HEK293 (cell line): ENCODE measurements at regions not wholly inside any gene's neighbourhood (a gene's known extent, or its start where the extent isn't known, plus 50 kb on each side); places are given as distances from the start of the nearest gene placed in this dataset.

Source experiments
- CTCF ChIA-PET: fragments of 350-600 bp; formaldehyde crosslinking; extraction: SDS; loops from one replicate; lab custom pipeline; 2021; ENCODE audit warnings: antibody characterized with exemption; lab: Yijun Ruan, JAX
- POLR2A ChIA-PET: fragments of 300-600 bp; formaldehyde crosslinking; extraction: SDS; loops from one replicate; lab custom pipeline; 2020; ENCODE audit warnings: antibody characterized with exemption, inconsistent platforms; lab: Yijun Ruan, JAX
- H3K27ac ChIP-seq: fragments of 200-500 bp; sonication (Bioruptor generic); 2 replicates; pipeline ENCODE4 v1.5.1; 2014; ENCODE audit warnings: low read depth, low read length, control low read depth, inconsistent platforms; ENCODE audit errors: extremely low read depth
- H3K36me3 ChIP-seq, 2 experiments: fragments of 200-500 bp in 1 of 2; sonication (Bioruptor generic) in 1 of 2; 1 replicate in 1 of 2; 2 replicates in 1 of 2; pipeline ENCODE4 v1.5.1; 2014 to 2017; ENCODE audit warnings: inconsistent platforms in 2 of 2, low read length in 2 of 2; ENCODE audit not compliant: control insufficient read depth in 2 of 2, insufficient read depth in 1 of 2
- H3K4me1 ChIP-seq: fragments of 200-500 bp; sonication (Bioruptor generic); 2 replicates; pipeline ENCODE4 v1.5.1; 2014; ENCODE audit warnings: mild to moderate bottlenecking, low read length, inconsistent platforms; ENCODE audit not compliant: control insufficient read depth, insufficient read depth
- H3K4me3 ChIP-seq: 2 replicates; pipeline ENCODE4 v1.5.1; 2011; ENCODE audit warnings: low read depth, mild to moderate bottlenecking, control low read depth, low read length, moderate library complexity
- H3K9me3 ChIP-seq: fragments of 200-500 bp; sonication (Bioruptor generic); 2 replicates; pipeline ENCODE4 v1.5.1; 2014; ENCODE audit warnings: low read depth, low read length, inconsistent platforms; ENCODE audit not compliant: control insufficient read depth, insufficient read depth
- FEZF1 ChIP-seq: fragments of 450-650 bp; formaldehyde crosslinking; IDR thresholded peaks from 2 replicates; pipeline ENCODE4 v1.5.1; 2016; ENCODE audit warnings: missing biosample characterization, missing genetic modification characterization
- GFI1B ChIP-seq: fragments of 450-650 bp; formaldehyde crosslinking; IDR thresholded peaks from 2 replicates; pipeline ENCODE4 v1.5.1; 2016; ENCODE audit warnings: missing biosample characterization, missing genetic modification characterization
- GLI2 ChIP-seq: fragments of 450-650 bp; formaldehyde crosslinking; IDR thresholded peaks from 2 replicates; pipeline ENCODE4; 2017; ENCODE audit warnings: missing biosample characterization, missing genetic modification characterization, low read depth, borderline replicate concordance
- KLF7 ChIP-seq: fragments of 450-650 bp; formaldehyde crosslinking; IDR thresholded peaks from 2 replicates; pipeline ENCODE4 v1.5.1; 2016; ENCODE audit warnings: missing biosample characterization, missing genetic modification characterization, borderline replicate concordance
- KLF9 ChIP-seq: fragments of 450-650 bp; formaldehyde crosslinking; IDR thresholded peaks from 2 replicates; pipeline ENCODE4 v1.5.1; 2016; ENCODE audit warnings: missing biosample characterization, missing genetic modification characterization, low read depth
- RBAK ChIP-seq: fragments of 450-650 bp; formaldehyde crosslinking; IDR thresholded peaks from 2 replicates; pipeline ENCODE4 v1.5.1; 2016; ENCODE audit warnings: missing biosample characterization, missing genetic modification characterization
- SCRT1 ChIP-seq: fragments of 450-650 bp; formaldehyde crosslinking; IDR thresholded peaks from 2 replicates; pipeline ENCODE4 v1.5.1; 2016; ENCODE audit warnings: missing biosample characterization, missing genetic modification characterization, borderline replicate concordance
- SCRT2 ChIP-seq: fragments of 450-650 bp; formaldehyde crosslinking; IDR thresholded peaks from 2 replicates; pipeline ENCODE4 v1.5.1; 2016; ENCODE audit warnings: missing biosample characterization, missing genetic modification characterization
- SETDB1 ChIP-seq: IDR thresholded peaks from one replicate; pipeline ENCODE4 v1.6.1; 2017; ENCODE audit warnings: mild to moderate bottlenecking, low read length, moderate library complexity, mixed read lengths; ENCODE audit not compliant: insufficient read length
- TRIM28 ChIP-seq: IDR thresholded peaks from 2 replicates; pipeline ENCODE4 v1.6.1; 2011; ENCODE audit warnings: low read length, control low read depth, borderline replicate concordance
- ZFP69B ChIP-seq: fragments of 450-650 bp; formaldehyde crosslinking; IDR thresholded peaks from 2 replicates; pipeline ENCODE4 v1.5.1; 2016; ENCODE audit warnings: missing biosample characterization, missing genetic modification characterization
- ZNF121 ChIP-seq: fragments of 450-650 bp; formaldehyde crosslinking; IDR thresholded peaks from 2 replicates; pipeline ENCODE4 v1.5.1; 2016; ENCODE audit warnings: missing biosample characterization, missing genetic modification characterization
- ZNF16 ChIP-seq: fragments of 450-650 bp; formaldehyde crosslinking; IDR thresholded peaks from 2 replicates; pipeline ENCODE4 v1.5.1; 2016; ENCODE audit warnings: low read depth, missing biosample characterization, missing genetic modification characterization
- ZNF354C ChIP-seq: fragments of 450-650 bp; formaldehyde crosslinking; IDR thresholded peaks from 2 replicates; pipeline ENCODE4 v1.5.1; 2016; ENCODE audit warnings: missing biosample characterization, missing genetic modification characterization, low read depth, borderline replicate concordance
- ZNF366 ChIP-seq: fragments of 450-650 bp; formaldehyde crosslinking; conservative IDR thresholded peaks from 2 replicates; pipeline ENCODE4 v1.5.1; 2016; ENCODE audit warnings: missing biosample characterization, missing genetic modification characterization
- ZNF404 ChIP-seq: fragments of 450-650 bp; formaldehyde crosslinking; IDR thresholded peaks from 2 replicates; pipeline ENCODE4 v1.5.1; 2017; ENCODE audit warnings: missing biosample characterization, missing genetic modification characterization
- ZNF473 ChIP-seq: fragments of 450-650 bp; formaldehyde crosslinking; IDR thresholded peaks from 2 replicates; pipeline ENCODE4 v1.5.1; 2017; ENCODE audit warnings: missing biosample characterization, missing genetic modification characterization
- ZNF555 ChIP-seq: fragments of 450-650 bp; formaldehyde crosslinking; conservative IDR thresholded peaks from 2 replicates; pipeline ENCODE4 v1.5.1; 2017; ENCODE audit warnings: missing biosample characterization, mild to moderate bottlenecking, missing genetic modification characterization, inconsistent platforms
- ZNF629 ChIP-seq: fragments of 450-650 bp; formaldehyde crosslinking; IDR thresholded peaks from 2 replicates; pipeline ENCODE4 v1.5.1; 2017; ENCODE audit warnings: missing biosample characterization, missing genetic modification characterization
- ZNF776 ChIP-seq: fragments of 450-650 bp; formaldehyde crosslinking; IDR thresholded peaks from 2 replicates; pipeline ENCODE4 v1.5.0; 2017; ENCODE audit warnings: missing biosample characterization, missing genetic modification characterization, borderline replicate concordance
- TF ChIP-seq, protein P1 (sequence below): fragments of 450-650 bp; formaldehyde crosslinking; IDR thresholded peaks from 2 replicates; pipeline ENCODE4 v1.5.1; 2016; ENCODE audit warnings: missing biosample characterization, missing genetic modification characterization
- TF ChIP-seq, protein P2 (sequence below): fragments of 450-650 bp; formaldehyde crosslinking; IDR thresholded peaks from 2 replicates; pipeline ENCODE4 v1.5.1; 2016; ENCODE audit warnings: missing biosample characterization, missing genetic modification characterization
- TF ChIP-seq, protein P3 (sequence below): fragments of 450-650 bp; formaldehyde crosslinking; IDR thresholded peaks from 2 replicates; pipeline ENCODE4 v1.5.1; 2016; ENCODE audit warnings: missing biosample characterization, missing genetic modification characterization

DNA sequence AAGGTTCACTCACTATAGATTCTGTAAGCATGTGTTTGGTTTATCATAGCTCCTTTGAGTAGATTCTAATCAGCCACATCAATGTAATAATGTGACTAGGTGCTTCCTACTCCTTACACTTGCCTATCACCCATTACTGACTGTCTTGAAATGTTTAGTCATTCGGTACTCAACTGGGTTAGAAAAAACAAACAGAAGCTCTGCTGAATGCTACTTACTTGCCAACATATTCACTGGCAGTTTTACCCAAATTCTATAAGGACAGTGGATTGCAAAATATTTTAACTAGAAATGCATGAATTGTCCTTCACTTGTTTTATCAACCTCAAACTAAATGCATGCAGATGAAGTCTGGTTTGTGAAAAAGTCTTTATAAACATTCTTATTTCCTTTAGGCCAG is 352.1 kb upstream of the ALCAM start:
- POLR2A ChIA-PET = no interaction called here
- TF ChIP-seq SCRT2 (tag by site-specific recombination) = no peak
- TF ChIP-seq KLF9 = no peak
- TF ChIP-seq SETDB1 = no peak
- no peak for TF ChIP-seq KLF7 (tag by site-specific recombination)
- no peaks in the 10 kb centered on the region for H3K9me3 ChIP-seq
- no peaks in the 10 kb centered on the region for H3K4me1 ChIP-seq
- H3K27ac ChIP-seq = no peak overlapping the region
- H3K36me3 ChIP-seq = no peaks in the 10 kb centered on the region
- CTCF ChIA-PET = interaction anchor here (0.6 to 0.9 kb wide), 2 partner anchors 52 to 356 kb away, joined by 3 to 4 read pairs; no protein-coding TSS in a partner anchor
- no peak overlapping the region for H3K4me3 ChIP-seq

DNA sequence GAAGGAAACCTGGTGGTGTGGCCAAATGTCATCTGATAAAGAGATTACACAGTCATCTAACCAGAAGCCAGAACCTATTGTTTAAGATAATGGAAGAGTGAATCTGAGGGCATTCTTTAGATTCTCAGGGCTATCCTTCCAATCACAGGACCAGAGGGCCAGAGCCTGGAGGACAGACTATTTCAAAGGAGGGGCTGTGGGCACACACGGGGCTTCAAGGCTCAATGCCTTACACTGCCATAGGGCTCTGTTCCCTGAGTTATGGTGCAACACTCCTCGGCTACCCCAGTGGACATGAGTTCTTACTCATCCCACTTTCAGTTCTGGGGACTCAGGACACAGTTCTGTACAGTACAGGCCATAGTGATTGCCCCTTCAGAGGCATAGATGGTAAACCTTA is 343.9 kb upstream of the ALCAM start:
- POLR2A ChIA-PET = no interaction called here
- H3K36me3 ChIP-seq = no peaks in the 10 kb centered on the region
- CTCF ChIA-PET = no interaction called here
- TF ChIP-seq ZNF354C (tag by site-specific recombination) (no peak), GLI2 (no peak), ZNF473 (tag by site-specific recombination) (no peak)
- TF ChIP-seq, protein P1, sequence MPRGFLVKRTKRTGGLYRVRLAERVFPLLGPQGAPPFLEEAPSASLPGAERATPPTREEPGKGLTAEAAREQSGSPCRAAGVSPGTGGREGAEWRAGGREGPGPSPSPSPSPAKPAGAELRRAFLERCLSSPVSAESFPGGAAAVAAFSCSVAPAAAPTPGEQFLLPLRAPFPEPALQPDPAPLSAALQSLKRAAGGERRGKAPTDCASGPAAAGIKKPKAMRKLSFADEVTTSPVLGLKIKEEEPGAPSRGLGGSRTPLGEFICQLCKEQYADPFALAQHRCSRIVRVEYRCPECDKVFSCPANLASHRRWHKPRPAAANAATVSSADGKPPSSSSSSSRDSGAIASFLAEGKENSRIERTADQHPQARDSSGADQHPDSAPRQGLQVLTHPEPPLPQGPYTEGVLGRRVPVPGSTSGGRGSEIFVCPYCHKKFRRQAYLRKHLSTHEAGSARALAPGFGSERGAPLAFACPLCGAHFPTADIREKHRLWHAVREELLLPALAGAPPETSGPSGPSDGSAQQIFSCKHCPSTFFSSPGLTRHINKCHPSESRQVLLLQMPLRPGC (tag by site-specific recombination) = no peak
- TF ChIP-seq, all 188 proteins: peak for 0
- Histone ChIP-seq H3K27ac (no peak overlapping the region), H3K9me3 (no peaks in the 10 kb centered on the region), H3K4me1 (no peaks in the 10 kb centered on the region), H3K4me3 (no peak overlapping the region)

DNA sequence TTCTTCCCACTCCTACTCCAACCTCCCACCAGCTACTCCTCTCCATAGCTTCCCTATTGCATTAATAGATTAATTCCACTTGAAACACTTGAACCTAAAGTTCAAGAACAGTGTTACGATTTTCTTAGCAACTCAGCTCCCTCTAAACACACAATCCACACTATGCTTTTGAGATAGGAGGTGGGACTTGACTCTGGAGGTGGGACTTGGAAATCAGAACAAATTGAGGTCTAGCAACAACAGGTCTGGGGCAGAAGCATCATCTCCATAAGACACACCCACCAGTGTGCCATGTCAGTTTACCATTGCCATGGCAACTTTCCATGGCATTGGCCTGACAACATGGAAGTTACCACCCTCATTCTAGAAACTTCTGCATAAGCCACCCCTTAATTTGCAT is 336.5 kb upstream of the ALCAM start:
- H3K9me3 ChIP-seq = no peaks in the 10 kb centered on the region
- ChIA-PET CTCF (no interaction called here), POLR2A (no interaction called here)
- TF ChIP-seq ZFP69B (tag by site-specific recombination) = no peak
- H3K4me3 ChIP-seq = no peak overlapping the region
- no peaks in the 10 kb centered on the region for H3K4me1 ChIP-seq
- H3K27ac ChIP-seq = no peak overlapping the region
- no peaks in the 10 kb centered on the region for H3K36me3 ChIP-seq

DNA sequence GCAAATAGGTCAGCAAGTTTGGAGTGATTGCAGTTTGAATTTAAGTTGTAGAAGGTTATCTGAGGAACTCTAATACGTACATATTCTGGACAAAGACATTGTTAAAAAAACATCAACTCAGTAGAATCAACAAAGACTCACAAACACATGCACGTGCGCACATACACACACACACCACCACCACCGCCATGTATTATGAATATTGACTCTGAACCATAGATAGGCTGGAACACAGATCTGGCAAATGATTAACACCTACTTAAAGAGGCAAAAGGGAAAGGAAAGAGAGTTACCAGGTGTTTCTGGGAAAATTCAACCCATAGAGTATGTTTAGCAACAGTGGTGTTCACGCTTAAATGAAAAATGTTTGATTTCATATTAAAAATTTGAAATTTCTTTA is 334.2 kb upstream of the ALCAM start:
- H3K36me3 ChIP-seq = no peaks in the 10 kb centered on the region
- H3K4me1 ChIP-seq = no peaks in the 10 kb centered on the region
- no peaks in the 10 kb centered on the region for H3K9me3 ChIP-seq
- H3K4me3 ChIP-seq = no peak overlapping the region
- no peak overlapping the region for H3K27ac ChIP-seq
- ChIA-PET CTCF (no interaction called here), POLR2A (no interaction called here)
- TF ChIP-seq ZFP69B (tag by site-specific recombination) = no peak
- no peak for TF ChIP-seq FEZF1 (tag by site-specific recombination)
- TF ChIP-seq ZNF404 = no peak
- no peak for TF ChIP-seq RBAK (tag by site-specific recombination)
- TF ChIP-seq, protein P2, sequence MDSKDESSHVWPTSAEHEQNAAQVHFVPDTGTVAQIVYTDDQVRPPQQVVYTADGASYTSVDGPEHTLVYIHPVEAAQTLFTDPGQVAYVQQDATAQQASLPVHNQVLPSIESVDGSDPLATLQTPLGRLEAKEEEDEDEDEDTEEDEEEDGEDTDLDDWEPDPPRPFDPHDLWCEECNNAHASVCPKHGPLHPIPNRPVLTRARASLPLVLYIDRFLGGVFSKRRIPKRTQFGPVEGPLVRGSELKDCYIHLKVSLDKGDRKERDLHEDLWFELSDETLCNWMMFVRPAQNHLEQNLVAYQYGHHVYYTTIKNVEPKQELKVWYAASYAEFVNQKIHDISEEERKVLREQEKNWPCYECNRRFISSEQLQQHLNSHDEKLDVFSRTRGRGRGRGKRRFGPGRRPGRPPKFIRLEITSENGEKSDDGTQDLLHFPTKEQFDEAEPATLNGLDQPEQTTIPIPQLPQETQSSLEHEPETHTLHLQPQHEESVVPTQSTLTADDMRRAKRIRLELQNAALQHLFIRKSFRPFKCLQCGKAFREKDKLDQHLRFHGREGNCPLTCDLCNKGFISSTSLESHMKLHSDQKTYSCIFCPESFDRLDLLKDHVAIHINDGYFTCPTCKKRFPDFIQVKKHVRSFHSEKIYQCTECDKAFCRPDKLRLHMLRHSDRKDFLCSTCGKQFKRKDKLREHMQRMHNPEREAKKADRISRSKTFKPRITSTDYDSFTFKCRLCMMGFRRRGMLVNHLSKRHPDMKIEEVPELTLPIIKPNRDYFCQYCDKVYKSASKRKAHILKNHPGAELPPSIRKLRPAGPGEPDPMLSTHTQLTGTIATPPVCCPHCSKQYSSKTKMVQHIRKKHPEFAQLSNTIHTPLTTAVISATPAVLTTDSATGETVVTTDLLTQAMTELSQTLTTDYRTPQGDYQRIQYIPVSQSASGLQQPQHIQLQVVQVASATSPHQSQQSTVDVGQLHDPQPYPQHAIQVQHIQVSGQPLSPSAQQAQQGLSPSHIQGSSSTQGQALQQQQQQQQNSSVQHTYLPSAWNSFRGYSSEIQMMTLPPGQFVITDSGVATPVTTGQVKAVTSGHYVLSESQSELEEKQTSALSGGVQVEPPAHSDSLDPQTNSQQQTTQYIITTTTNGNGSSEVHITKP (tag by site-specific recombination) = no peak
- no peak for TF ChIP-seq ZNF629 (tag by site-specific recombination)
- TF ChIP-seq ZNF121 (tag by site-specific recombination) = no peak
- no peak for TF ChIP-seq ZNF366 (tag by site-specific recombination)
- TF ChIP-seq GFI1B (tag by site-specific recombination) = no peak
- TF ChIP-seq TRIM28 = no peak
- no peak for TF ChIP-seq ZNF776 (tag by site-specific recombination)
- no peak for TF ChIP-seq SCRT1 (tag by site-specific recombination)
- no peak for TF ChIP-seq ZNF555
- no peak for TF ChIP-seq ZNF16 (tag by site-specific recombination)
- TF ChIP-seq, protein P3, sequence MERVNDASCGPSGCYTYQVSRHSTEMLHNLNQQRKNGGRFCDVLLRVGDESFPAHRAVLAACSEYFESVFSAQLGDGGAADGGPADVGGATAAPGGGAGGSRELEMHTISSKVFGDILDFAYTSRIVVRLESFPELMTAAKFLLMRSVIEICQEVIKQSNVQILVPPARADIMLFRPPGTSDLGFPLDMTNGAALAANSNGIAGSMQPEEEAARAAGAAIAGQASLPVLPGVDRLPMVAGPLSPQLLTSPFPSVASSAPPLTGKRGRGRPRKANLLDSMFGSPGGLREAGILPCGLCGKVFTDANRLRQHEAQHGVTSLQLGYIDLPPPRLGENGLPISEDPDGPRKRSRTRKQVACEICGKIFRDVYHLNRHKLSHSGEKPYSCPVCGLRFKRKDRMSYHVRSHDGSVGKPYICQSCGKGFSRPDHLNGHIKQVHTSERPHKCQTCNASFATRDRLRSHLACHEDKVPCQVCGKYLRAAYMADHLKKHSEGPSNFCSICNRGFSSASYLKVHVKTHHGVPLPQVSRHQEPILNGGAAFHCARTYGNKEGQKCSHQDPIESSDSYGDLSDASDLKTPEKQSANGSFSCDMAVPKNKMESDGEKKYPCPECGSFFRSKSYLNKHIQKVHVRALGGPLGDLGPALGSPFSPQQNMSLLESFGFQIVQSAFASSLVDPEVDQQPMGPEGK (tag by site-specific recombination) = no peak
